Brain microvascular endothelial cell (primary cell): ENCODE measurements at regions not wholly inside any gene's neighbourhood (a gene's known extent, or its start where the extent isn't known, plus 50 kb on each side); places are given as distances from the start of the nearest gene placed in this dataset.

Experiments
- DNase-seq: peaks from one replicate; pipeline ENCODE4 v3.0.0-alpha.2; 2020
- H3K27ac ChIP-seq: fragments of 250-450 bp; sonication (Bioruptor Pico); 2 replicates; pipeline ENCODE4 v1.5.1; 2020; ENCODE audit warnings: mild to moderate bottlenecking, moderate library complexity
- H3K27me3 ChIP-seq: fragments of 250-450 bp; sonication (Bioruptor Pico); replicated peaks from 2 replicates; pipeline ENCODE4 v1.5.1; 2020; ENCODE audit warnings: mild to moderate bottlenecking
- H3K36me3 ChIP-seq: fragments of 250-450 bp; sonication (Bioruptor Pico); replicated peaks from 2 replicates; pipeline ENCODE4 v1.5.1; 2020; ENCODE audit warnings: mild to moderate bottlenecking
- H3K4me3 ChIP-seq: 2 replicates; pipeline ENCODE4 v1.5.1; 2011; ENCODE audit warnings: low read depth, mild to moderate bottlenecking, control low read depth, low read length, moderate library complexity
- in situ Hi-C: cut with HindIII; loops from 2 replicates; pipeline ENCODE4 v1.10.0; 2017; ENCODE audit warnings: low sequenced_read_pairs, low pct_ligation_motif_present
- TF ChIP-seq, protein P1 (sequence below): IDR thresholded peaks from 2 replicates; pipeline ENCODE4 v1.5.1; 2011; ENCODE audit warnings: low read depth, mild to moderate bottlenecking, moderate library complexity, low read length, control low read depth, inconsistent platforms; ENCODE audit errors: missing control alignments

DNA sequence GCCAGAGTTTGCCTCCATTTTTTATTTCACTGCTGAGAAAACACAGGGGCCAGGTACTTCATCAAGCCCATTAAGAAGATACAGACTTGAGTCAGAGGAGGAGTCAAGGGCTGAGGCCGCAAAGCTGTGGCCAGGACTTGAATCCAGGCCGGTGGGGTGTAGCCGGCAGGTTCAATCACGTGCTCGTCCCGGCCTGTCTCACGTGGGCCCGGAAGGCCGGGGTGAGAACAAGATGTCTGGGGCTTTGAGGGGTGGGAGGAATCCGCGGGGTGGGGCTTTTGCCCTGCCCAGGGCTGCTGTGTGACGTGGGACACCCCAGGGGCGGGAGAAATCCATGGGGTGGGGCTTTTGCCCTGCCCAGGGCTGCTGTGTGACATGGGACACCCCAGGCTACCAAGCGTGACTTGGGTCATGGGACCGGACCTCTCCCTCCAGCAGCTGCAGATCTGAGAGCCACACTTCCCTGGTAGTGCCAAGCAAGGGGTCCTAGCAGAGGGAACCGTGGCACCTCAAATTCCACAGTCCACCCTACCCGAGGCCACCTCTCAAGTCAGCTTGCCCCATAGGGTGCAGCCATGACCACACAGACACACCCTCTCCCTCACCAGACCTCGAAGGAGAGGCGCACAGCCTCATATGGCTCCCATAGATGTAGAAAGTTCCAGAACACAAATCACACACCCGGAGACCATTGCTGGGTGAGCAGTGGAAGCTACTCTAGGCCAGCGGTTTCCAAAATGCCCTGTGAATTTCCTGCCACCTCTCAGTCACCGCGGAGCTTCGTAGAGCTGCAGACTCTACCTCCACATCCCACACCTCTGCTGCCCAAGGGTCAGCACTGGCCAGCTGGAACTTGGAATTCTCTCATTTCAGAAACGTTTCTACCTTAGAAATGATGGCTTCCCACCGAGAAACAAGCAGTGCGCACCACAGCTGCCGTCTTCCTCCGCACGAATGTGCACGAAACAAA is 156.1 kb downstream of the DLL1 start:
- H3K4me3 ChIP-seq, result no peak overlapping the region
- TF ChIP-seq, protein P1, sequence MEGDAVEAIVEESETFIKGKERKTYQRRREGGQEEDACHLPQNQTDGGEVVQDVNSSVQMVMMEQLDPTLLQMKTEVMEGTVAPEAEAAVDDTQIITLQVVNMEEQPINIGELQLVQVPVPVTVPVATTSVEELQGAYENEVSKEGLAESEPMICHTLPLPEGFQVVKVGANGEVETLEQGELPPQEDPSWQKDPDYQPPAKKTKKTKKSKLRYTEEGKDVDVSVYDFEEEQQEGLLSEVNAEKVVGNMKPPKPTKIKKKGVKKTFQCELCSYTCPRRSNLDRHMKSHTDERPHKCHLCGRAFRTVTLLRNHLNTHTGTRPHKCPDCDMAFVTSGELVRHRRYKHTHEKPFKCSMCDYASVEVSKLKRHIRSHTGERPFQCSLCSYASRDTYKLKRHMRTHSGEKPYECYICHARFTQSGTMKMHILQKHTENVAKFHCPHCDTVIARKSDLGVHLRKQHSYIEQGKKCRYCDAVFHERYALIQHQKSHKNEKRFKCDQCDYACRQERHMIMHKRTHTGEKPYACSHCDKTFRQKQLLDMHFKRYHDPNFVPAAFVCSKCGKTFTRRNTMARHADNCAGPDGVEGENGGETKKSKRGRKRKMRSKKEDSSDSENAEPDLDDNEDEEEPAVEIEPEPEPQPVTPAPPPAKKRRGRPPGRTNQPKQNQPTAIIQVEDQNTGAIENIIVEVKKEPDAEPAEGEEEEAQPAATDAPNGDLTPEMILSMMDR, result no peak
- no peak overlapping the region for H3K27ac ChIP-seq
- in situ Hi-C loops, result no loop called here
- H3K27me3 ChIP-seq, result no peaks in the 10 kb centered on the region
- H3K36me3 ChIP-seq, result no peaks in the 10 kb centered on the region
- no peak for DNase-seq

DNA sequence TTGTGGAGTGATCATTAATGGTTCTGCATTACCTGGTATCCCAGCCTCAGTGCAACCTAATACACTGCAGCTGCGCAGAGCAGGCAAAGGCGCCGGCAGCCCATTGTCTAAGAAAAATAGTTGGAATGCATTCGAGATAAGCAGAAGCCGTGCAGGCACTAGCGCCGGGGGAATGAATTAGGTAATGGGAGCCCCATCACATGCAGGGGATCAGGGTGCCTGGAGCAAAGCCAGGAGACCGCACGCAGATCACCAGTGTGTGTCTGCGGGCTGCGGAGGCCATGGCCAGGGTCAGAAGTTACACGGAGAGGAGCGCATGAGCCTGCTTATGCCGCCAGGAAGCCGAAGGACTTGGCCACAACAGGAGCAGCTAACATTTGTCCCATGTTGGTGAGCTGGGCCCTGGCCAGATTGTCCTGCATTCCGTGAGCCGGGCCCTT is 156.8 kb downstream of the DLL1 start:
- DNase-seq, result no peak
- TF ChIP-seq, protein P1, result no peak
- Histone ChIP-seq H3K36me3 (no peaks in the 10 kb centered on the region), H3K4me3 (no peak overlapping the region), H3K27me3 (no peaks in the 10 kb centered on the region), H3K27ac (no peak overlapping the region)
- in situ Hi-C loops, result no loop called here

DNA sequence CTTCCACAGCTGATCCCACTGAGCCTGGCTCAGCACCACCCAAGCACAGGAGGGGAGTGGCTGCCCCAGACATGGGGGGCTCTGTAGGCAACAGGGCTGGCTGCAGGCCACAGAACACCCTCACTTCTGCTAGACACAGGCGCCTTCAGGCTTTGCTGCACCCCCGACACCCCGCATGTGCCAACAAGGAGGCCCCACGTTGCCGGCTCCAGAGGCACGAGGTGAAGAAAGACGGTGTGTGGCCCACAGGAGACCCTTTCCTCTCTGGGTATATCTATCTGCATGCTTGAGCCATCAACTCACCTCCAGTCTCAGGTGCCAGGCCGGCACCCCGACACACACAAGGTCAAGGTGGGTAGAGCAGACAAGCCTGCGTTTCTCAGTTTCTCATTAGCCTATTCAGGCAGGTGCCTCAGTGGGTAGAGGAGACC is 158.3 kb downstream of the DLL1 start:
- TF ChIP-seq, protein P1, result no peak
- DNase-seq, result no peak
- no peak overlapping the region for H3K4me3 ChIP-seq
- in situ Hi-C loops, result no loop called here
- no peak overlapping the region for H3K27ac ChIP-seq
- no peaks in the 10 kb centered on the region for H3K27me3 ChIP-seq
- no peaks in the 10 kb centered on the region for H3K36me3 ChIP-seq

DNA sequence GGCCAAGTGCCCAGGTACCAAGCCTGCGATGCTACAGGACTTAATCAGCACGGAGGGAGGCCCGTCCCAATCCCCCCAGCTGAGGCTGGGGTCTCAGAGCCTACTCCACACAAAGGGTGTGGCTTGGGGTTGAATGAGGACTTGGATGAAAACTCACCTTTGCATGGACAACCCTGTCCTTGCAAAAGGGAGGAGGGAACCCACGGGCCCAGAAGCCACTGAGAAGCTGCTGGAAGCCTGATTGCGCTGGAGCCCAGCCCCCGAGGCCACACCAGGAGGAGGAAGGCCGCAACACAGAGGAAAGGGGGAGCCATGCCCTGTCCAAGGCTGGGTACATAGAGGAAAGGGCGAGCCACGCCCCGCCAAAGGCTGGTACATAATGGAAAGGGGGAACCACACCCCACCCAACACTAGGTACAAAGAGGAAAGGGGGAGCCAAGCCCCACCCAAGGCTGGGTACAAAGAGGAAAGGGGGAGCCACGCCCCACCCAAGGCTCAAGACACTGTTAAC is 158.8 kb downstream of the DLL1 start:
- DNase-seq, result no peak
- H3K36me3 ChIP-seq, result no peaks in the 10 kb centered on the region
- in situ Hi-C loops, result no loop called here
- no peak overlapping the region for H3K4me3 ChIP-seq
- no peak overlapping the region for H3K27ac ChIP-seq
- no peaks in the 10 kb centered on the region for H3K27me3 ChIP-seq
- TF ChIP-seq, protein P1, result no peak

DNA sequence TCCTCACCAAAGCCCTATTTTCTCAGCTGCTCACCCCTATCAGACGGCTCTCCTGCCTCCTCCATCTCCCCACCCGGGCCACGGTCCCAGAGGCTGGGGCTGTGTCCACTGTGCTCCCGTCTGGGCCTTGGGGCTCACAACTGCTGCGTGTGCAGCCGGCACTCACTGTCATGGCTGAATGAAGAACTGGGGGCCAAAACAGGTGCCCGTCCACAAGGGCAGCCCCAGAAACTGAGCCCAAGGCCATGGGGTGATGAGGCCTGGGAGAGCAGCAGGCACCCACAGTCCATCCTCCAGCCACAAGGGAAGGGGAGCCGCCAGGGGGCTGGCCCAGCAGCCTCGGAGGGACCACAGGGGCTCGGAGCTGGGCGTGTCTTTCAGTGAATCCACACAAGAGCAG is 159.5 kb downstream of the DLL1 start:
- Histone ChIP-seq H3K4me3 (no peak overlapping the region), H3K36me3 (no peaks in the 10 kb centered on the region), H3K27me3 (no peaks in the 10 kb centered on the region), H3K27ac (no peak overlapping the region)
- no peak for DNase-seq
- in situ Hi-C loops, result no loop called here
- TF ChIP-seq, protein P1, result no peak
